GM12878 (cell line): ENCODE measurements at regions not wholly inside any gene's neighbourhood (a gene's known extent, or its start where the extent isn't known, plus 50 kb on each side); places are given as distances from the start of the nearest gene placed in this dataset.

Source experiments
- CTCF ChIP-seq, 3 experiments: IDR thresholded peaks in 2 of 3; conservative IDR thresholded peaks in 1 of 3; 2 replicates each; pipeline ENCODE4 v1.5.1; 2011; ENCODE audit warnings: low read depth in 3 of 3, low read length in 3 of 3, mild to moderate bottlenecking in 3 of 3, control low read depth in 2 of 3, moderate library complexity in 2 of 3, inconsistent platforms in 1 of 3, mixed read lengths in 1 of 3; ENCODE audit not compliant: control insufficient read depth in 2 of 3, insufficient read depth in 1 of 3; ENCODE audit errors: extremely low read depth in 1 of 3
- EZH2 ChIP-seq: IDR thresholded peaks from 2 replicates; pipeline ENCODE4 v1.6.1; 2012; ENCODE audit warnings: low read depth, mild to moderate bottlenecking, control low read depth, inconsistent platforms, low read length, borderline replicate concordance; ENCODE audit not compliant: control insufficient read depth
- SRF ChIP-seq, 2 experiments: IDR thresholded peaks; 2 replicates each; pipeline ENCODE4 v1.6.1; 2011; ENCODE audit warnings: low read depth in 2 of 2, low read length in 2 of 2, mild to moderate bottlenecking in 1 of 2, moderate library complexity in 1 of 2
- WRNIP1 ChIP-seq: IDR thresholded peaks from 2 replicates; pipeline ENCODE4 v1.6.1; 2011; ENCODE audit warnings: low read depth, low read length, improper control_type of control experiment, borderline replicate concordance
- YBX1 ChIP-seq: fragments of 450-650 bp; IDR thresholded peaks from 2 replicates; pipeline ENCODE4 v1.6.1; 2016; ENCODE audit warnings: antibody characterized with exemption

DNA sequence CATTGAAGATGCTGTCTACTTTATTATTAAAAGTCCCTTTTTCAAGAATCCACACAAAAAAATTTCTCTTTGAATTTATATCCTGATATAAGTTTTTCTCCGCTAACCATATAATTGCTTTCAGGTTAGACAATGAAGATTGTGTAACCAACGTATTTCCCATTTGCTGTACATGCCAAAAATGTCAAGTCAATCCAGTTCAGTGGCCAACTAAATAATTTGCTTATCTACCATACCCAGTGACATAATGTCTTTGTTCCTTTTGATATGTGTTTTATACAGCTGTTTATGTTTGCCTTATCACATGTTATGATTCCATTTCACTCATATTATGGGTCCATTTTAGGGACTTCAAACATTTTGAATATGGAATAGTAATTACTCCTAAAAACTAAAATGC lies 349.9 kb downstream of the EFNA5 start:
- no peak for TF ChIP-seq CTCF (IDR thresholded peaks at IDR 0.05 in 2 of 3, conservative IDR thresholded peaks at IDR 0.05 in 1 of 3; ENCODE audit: control insufficient read depth in 2 of 3, extremely low read depth in 1 of 3, insufficient read depth in 1 of 3, low read depth in 3 of 3, low read length in 3 of 3)
- no peak for TF ChIP-seq EZH2
- no peak for TF ChIP-seq SRF (IDR thresholded peaks at IDR 0.05; ENCODE audit: low read depth in 2 of 2, low read length in 2 of 2)
- TF ChIP-seq WRNIP1, result no peak
- TF ChIP-seq YBX1, result no peak
